Mesenchymal stem cell (in vitro differentiated cells and primary cell): ENCODE measurements at regions not wholly inside any gene's neighbourhood (a gene's known extent, or its start where the extent isn't known, plus 50 kb on each side); places are given as distances from the start of the nearest gene placed in this dataset.

ENCODE experiments used
- DNase-seq: peaks from one replicate; pipeline ENCODE4 v3.0.0-alpha.2; 2013
- H2AFZ ChIP-seq: one replicate; pipeline ENCODE4 v1.6.1; 2013; ENCODE audit warnings: low read depth, mild to moderate bottlenecking, control low read depth, inconsistent platforms, low read length, moderate library complexity
- H2AK5ac ChIP-seq: 2 replicates; pipeline ENCODE4 v1.6.1; 2013; ENCODE audit warnings: low read length, moderate library complexity, mild to moderate bottlenecking, inconsistent platforms; ENCODE audit not compliant: severe bottlenecking
- H2BK120ac ChIP-seq: one replicate; pipeline ENCODE4 v1.6.1; 2013; ENCODE audit warnings: low read depth, mild to moderate bottlenecking, inconsistent platforms, low read length, moderate library complexity
- H2BK12ac ChIP-seq, 2 experiments: one replicate each; pipeline ENCODE4 v1.6.1; 2013; ENCODE audit warnings: inconsistent platforms in 2 of 2, low read length in 2 of 2, mild to moderate bottlenecking in 2 of 2, moderate library complexity in 2 of 2, control low read depth in 1 of 2
- H2BK15ac ChIP-seq: one replicate; pipeline ENCODE4 v1.6.1; 2013; ENCODE audit warnings: mild to moderate bottlenecking, low read depth, inconsistent platforms; ENCODE audit not compliant: poor library complexity, severe bottlenecking
- H2BK5ac ChIP-seq: 2 replicates; pipeline ENCODE4 v1.6.1; 2013; ENCODE audit warnings: low read depth, mild to moderate bottlenecking, low read length, control low read depth, inconsistent platforms; ENCODE audit not compliant: poor library complexity, severe bottlenecking
- H3K14ac ChIP-seq, 2 experiments: one replicate each; pipeline ENCODE4 v1.6.1; 2013; ENCODE audit warnings: inconsistent platforms in 2 of 2, low read length in 2 of 2, control low read depth in 1 of 2, mild to moderate bottlenecking in 1 of 2, moderate library complexity in 1 of 2
- H3K18ac ChIP-seq, 2 experiments: one replicate each; pipeline ENCODE4 v1.6.1; 2013; ENCODE audit warnings: inconsistent platforms in 2 of 2, low read length in 2 of 2, control low read depth in 1 of 2, low read depth in 1 of 2, mild to moderate bottlenecking in 1 of 2
- H3K23ac ChIP-seq, 2 experiments: one replicate each; pipeline ENCODE4 v1.6.1; 2013; ENCODE audit warnings: inconsistent platforms in 2 of 2, low read length in 2 of 2, mild to moderate bottlenecking in 2 of 2, moderate library complexity in 2 of 2, control low read depth in 1 of 2
- H3K27ac ChIP-seq: 2 replicates; pipeline ENCODE4 v1.5.1; 2013; ENCODE audit warnings: mild to moderate bottlenecking, moderate library complexity, low read length, control low read depth, inconsistent platforms; ENCODE audit not compliant: poor library complexity, severe bottlenecking
- H3K27me3 ChIP-seq, 2 experiments: 2 replicates each; pipeline versions ENCODE4 v1.6.1 to v1.7.0; 2013; ENCODE audit warnings: low read length in 2 of 2, mild to moderate bottlenecking in 2 of 2, moderate library complexity in 2 of 2, control low read depth in 1 of 2, inconsistent platforms in 1 of 2; ENCODE audit not compliant: control insufficient read depth in 1 of 2, insufficient read depth in 1 of 2
- H3K36me3 ChIP-seq, 2 experiments: 2 replicates each; pipeline versions ENCODE4 v1.6.1 to v1.7.0; 2013; ENCODE audit warnings: low read length in 2 of 2, control low read depth in 1 of 2, inconsistent platforms in 1 of 2, low read depth in 1 of 2, mild to moderate bottlenecking in 1 of 2; ENCODE audit not compliant: insufficient read depth in 2 of 2, control insufficient read depth in 1 of 2
- H3K4ac ChIP-seq, 2 experiments: one replicate each; pipeline ENCODE4 v1.6.1; 2013; ENCODE audit warnings: inconsistent platforms in 2 of 2, low read length in 2 of 2, mild to moderate bottlenecking in 2 of 2, moderate library complexity in 2 of 2, control low read depth in 1 of 2, low read depth in 1 of 2
- H3K4me1 ChIP-seq: 2 replicates; pipeline ENCODE4 v1.6.1; 2013; ENCODE audit warnings: low read depth, low read length, control low read depth; ENCODE audit not compliant: control insufficient read depth, insufficient read depth
- H3K4me2 ChIP-seq: 2 replicates; pipeline ENCODE4 v1.6.1; 2013; ENCODE audit warnings: low read length, mild to moderate bottlenecking, inconsistent platforms; ENCODE audit not compliant: poor library complexity, severe bottlenecking
- H3K4me3 ChIP-seq, 2 experiments: 2 replicates each; pipeline versions ENCODE4 v1.5.1 to v1.7.0; 2013; ENCODE audit warnings: low read length in 2 of 2, mild to moderate bottlenecking in 2 of 2, control low read depth in 1 of 2, low read depth in 1 of 2; ENCODE audit not compliant: insufficient read depth in 1 of 2
- H3K79me1 ChIP-seq: replicated peaks from 2 replicates; pipeline ENCODE4 v1.6.1; 2013; ENCODE audit warnings: mild to moderate bottlenecking, control low read depth, low read length, inconsistent platforms; ENCODE audit not compliant: poor library complexity, severe bottlenecking
- H3K9ac ChIP-seq: 2 replicates; pipeline ENCODE4 v1.7.0; 2013; ENCODE audit warnings: mild to moderate bottlenecking, low read length, moderate library complexity
- H3K9me3 ChIP-seq: 2 replicates; pipeline ENCODE4 v1.7.0; 2013; ENCODE audit warnings: mild to moderate bottlenecking, low read length; ENCODE audit not compliant: control insufficient read depth
- H4K8ac ChIP-seq: one replicate; pipeline ENCODE4 v1.6.1; 2013; ENCODE audit warnings: inconsistent platforms, mild to moderate bottlenecking, low read length, moderate library complexity
- H4K91ac ChIP-seq: one replicate; pipeline ENCODE4 v1.6.1; 2013; ENCODE audit warnings: mild to moderate bottlenecking, low read length, inconsistent platforms
- WGBS: methylation state at CpG from one replicate; pipeline ENCODE4 v1.1.7; 2013; ENCODE audit warnings: mixed read lengths; 5-methylcytosine and 5-hydroxymethylcytosine counted together

DNA sequence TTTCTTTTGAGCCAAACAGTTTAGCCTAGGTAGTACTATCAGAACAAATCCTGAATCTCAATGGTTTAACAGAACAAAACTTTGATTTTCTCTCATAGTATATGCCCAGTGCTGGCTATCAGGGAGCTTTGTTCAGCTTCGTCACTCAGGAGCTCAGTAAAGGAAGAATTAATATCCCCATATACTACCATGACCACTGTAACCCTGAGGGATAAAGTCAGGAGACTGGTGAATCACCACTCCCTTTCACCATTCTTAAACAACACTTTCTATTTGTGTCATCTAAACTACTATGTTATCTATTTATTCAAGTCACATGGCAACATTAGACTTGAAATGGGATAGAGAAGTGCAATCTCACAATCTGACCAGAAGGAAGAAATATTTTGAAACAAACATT, 522.6 kb upstream of the COX7C start:
- H3K4ac ChIP-seq: no peak overlapping the region
- no peak overlapping the region for H2BK12ac ChIP-seq
- H3K4me2 ChIP-seq: no peak overlapping the region
- DNase-seq: peak; percentile 41
- H2AFZ ChIP-seq: no peak overlapping the region
- H2BK120ac ChIP-seq: no peak overlapping the region
- no peak overlapping the region for H3K23ac ChIP-seq
- H2BK5ac ChIP-seq: no peak overlapping the region
- no peak overlapping the region for H4K8ac ChIP-seq
- WGBS: 93% methylated on average over 1 of the region's 1 CpG
- no peaks in the 10 kb centered on the region for H3K36me3 ChIP-seq
- H3K9me3 ChIP-seq: no peaks in the 10 kb centered on the region
- H3K27ac ChIP-seq: no peak overlapping the region
- no peaks in the 10 kb centered on the region for H3K79me1 ChIP-seq
- H2BK15ac ChIP-seq: no peak overlapping the region
- H3K9ac ChIP-seq: no peak overlapping the region
- no peaks in the 10 kb centered on the region for H3K4me1 ChIP-seq
- no peak overlapping the region for H3K14ac ChIP-seq
- no peak overlapping the region for H3K4me3 ChIP-seq
- no peaks in the 10 kb centered on the region for H3K27me3 ChIP-seq
- no peak overlapping the region for H2AK5ac ChIP-seq
- no peak overlapping the region for H3K18ac ChIP-seq
- H4K91ac ChIP-seq: no peak overlapping the region

- Histone ChIP-seq H3K79me1 (no peaks in the 10 kb centered on the region), H2AK5ac (no peak overlapping the region), H3K4me2 (no peak overlapping the region), H2BK5ac (no peak overlapping the region), H4K91ac (no peak overlapping the region), H3K36me3 (no peaks in the 10 kb centered on the region), H3K14ac (no peak overlapping the region), H3K23ac (no peak overlapping the region), H3K18ac (no peak overlapping the region), H2BK15ac (no peak overlapping the region), H3K4me1 (no peaks in the 10 kb centered on the region), H3K27ac (no peak overlapping the region), H2BK120ac (no peak overlapping the region), H2BK12ac (no peak overlapping the region), H3K9me3 (no peaks in the 10 kb centered on the region), H4K8ac (no peak overlapping the region), H3K4ac (no peak overlapping the region), H3K4me3 (no peak overlapping the region), H3K9ac (no peak overlapping the region), H3K27me3 (no peaks in the 10 kb centered on the region), H2AFZ (no peak overlapping the region)
- no peak for DNase-seq
- 89% methylated on average over 6 of the region's 6 CpGs for WGBS
Observed at GRCh38 chr5:86101966-86102365, 515.8 kb upstream of the COX7C start.

DNA sequence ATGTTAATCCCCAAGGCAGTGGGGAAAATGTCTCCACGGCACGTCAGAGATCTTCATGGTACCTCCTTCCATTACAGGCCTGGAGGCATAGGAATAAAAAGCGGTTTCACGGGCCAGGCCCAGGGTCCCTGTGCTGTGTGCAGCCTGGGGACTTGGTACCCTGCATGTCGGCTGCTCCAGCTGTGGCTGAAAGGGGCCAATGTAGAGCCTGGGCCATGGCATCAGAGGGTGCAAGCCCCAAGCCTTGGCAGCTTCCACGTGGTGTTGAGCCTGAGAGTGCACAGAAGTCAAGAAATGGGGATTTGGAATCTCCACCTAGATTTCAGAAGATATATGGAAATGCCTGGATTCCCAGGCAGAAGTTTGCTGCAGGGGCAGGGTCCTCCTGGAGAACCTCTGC, 508.9 kb upstream of the COX7C start:
- H4K8ac ChIP-seq: no peak overlapping the region
- no peak overlapping the region for H3K23ac ChIP-seq
- H3K4me1 ChIP-seq: no peaks in the 10 kb centered on the region
- H2BK12ac ChIP-seq: no peak overlapping the region
- H3K14ac ChIP-seq: peak overlapping the region in 1 of 2 experiments; percentile 65
- no peak overlapping the region for H2AFZ ChIP-seq
- H2BK15ac ChIP-seq: no peak overlapping the region
- no peak overlapping the region for H3K9ac ChIP-seq
- H3K4ac ChIP-seq: no peak overlapping the region
- H3K27me3 ChIP-seq: no peaks in the 10 kb centered on the region
- no peak overlapping the region for H3K27ac ChIP-seq
- no peak overlapping the region for H2BK120ac ChIP-seq
- H3K18ac ChIP-seq: no peak overlapping the region
- no peaks in the 10 kb centered on the region for H3K36me3 ChIP-seq
- 83% methylated on average over 6 of the region's 6 CpGs for WGBS
- H2AK5ac ChIP-seq: no peak overlapping the region
- no peak overlapping the region for H2BK5ac ChIP-seq
- no peak for DNase-seq
- H3K79me1 ChIP-seq: no peaks in the 10 kb centered on the region
- peaks cover 4% of the 10 kb centered on the region for H3K9me3 ChIP-seq
- H3K4me2 ChIP-seq: no peak overlapping the region
- H3K4me3 ChIP-seq: no peak overlapping the region
- no peak overlapping the region for H4K91ac ChIP-seq

DNA sequence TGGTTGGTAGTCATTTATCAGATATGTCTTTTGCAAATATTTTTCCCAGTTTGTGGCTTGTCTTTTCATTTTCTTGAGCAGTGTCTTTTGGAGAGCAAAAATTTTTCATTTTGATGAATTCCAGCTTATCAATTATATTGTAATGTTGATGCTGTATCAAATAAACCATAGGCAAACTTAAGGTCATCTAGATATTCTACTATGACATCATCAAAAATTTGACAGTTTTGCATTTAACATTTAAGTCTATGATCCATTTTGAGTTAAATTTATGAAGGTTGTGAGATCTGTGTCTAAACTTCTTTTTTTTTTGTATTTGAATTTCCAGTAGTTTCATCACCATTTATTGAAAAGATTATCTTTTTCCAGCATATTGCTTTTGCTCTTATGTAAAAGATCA, 505.5 kb upstream of the COX7C start:
- no peak overlapping the region for H3K4ac ChIP-seq
- H2BK12ac ChIP-seq: no peak overlapping the region
- no peaks in the 10 kb centered on the region for H3K4me1 ChIP-seq
- H2BK15ac ChIP-seq: no peak overlapping the region
- DNase-seq: no peak
- H3K23ac ChIP-seq: no peak overlapping the region
- no peak overlapping the region for H3K4me3 ChIP-seq
- no peak overlapping the region for H2AK5ac ChIP-seq
- H3K4me2 ChIP-seq: no peak overlapping the region
- H4K8ac ChIP-seq: no peak overlapping the region
- H2AFZ ChIP-seq: no peak overlapping the region
- H3K79me1 ChIP-seq: no peaks in the 10 kb centered on the region
- H2BK120ac ChIP-seq: no peak overlapping the region
- no peak overlapping the region for H4K91ac ChIP-seq
- no peak overlapping the region for H3K18ac ChIP-seq
- peaks cover 4% of the 10 kb centered on the region for H3K9me3 ChIP-seq
- H3K9ac ChIP-seq: no peak overlapping the region
- H3K27me3 ChIP-seq: no peaks in the 10 kb centered on the region
- no peak overlapping the region for H3K14ac ChIP-seq
- H2BK5ac ChIP-seq: no peak overlapping the region
- H3K27ac ChIP-seq: no peak overlapping the region
- H3K36me3 ChIP-seq: no peaks in the 10 kb centered on the region
